ENCODE measurements at regions not wholly inside any gene's neighbourhood (a gene's known extent, or its start where the extent isn't known, plus 50 kb on each side); places are given as distances from the start of the nearest gene placed in this dataset.
"Not testable (repeated sequence)": the region's sequence is repeated elsewhere in the genome, so short reads cannot be mapped to it uniquely, and the experiment has no call there.

GRCh38 chr3:117047951-117048705, 338.5 kb downstream of the TUSC7 start:
- no peak overlapping the region for H3K27ac ChIP-seq (ENCODE audit: low read length)
- H3K4me3 ChIP-seq (ENCODE audit: low read length), result no peak overlapping the region
- no peaks in the 10 kb centered on the region for H4K20me1 ChIP-seq (ENCODE audit: insufficient read depth, low read length)
- H3K9me2 ChIP-seq (replicated peaks; ENCODE audit: insufficient read depth, low read length), result no peaks in the 10 kb centered on the region
- H3K27me3 ChIP-seq (replicated peaks; ENCODE audit: insufficient read depth, low read length), result no peaks in the 10 kb centered on the region
- no peaks in the 10 kb centered on the region for H3F3A ChIP-seq (ENCODE audit: insufficient read depth, low read length)
- H3K4me1 ChIP-seq (ENCODE audit: low read length), result no peaks in the 10 kb centered on the region
- DNase-seq, result no peak
- no peak for TF ChIP-seq EZH2 (optimal IDR thresholded peaks at IDR 0.05; ENCODE audit: low read depth, low read length)
- H2AFZ ChIP-seq (ENCODE audit: low read length), result no peak overlapping the region
- H3K79me2 ChIP-seq (ENCODE audit: low read length), result no peaks in the 10 kb centered on the region
- H3K9ac ChIP-seq (ENCODE audit: low read length), result no peak overlapping the region
- H3K9me3 ChIP-seq (replicated peaks; ENCODE audit: insufficient read depth, low read length), result no peaks in the 10 kb centered on the region
- no peaks in the 10 kb centered on the region for H3K36me3 ChIP-seq (replicated peaks; ENCODE audit: insufficient read depth, low read length)
- H3K4me2 ChIP-seq (ENCODE audit: low read depth, low read length), result no peak overlapping the region

DNA sequence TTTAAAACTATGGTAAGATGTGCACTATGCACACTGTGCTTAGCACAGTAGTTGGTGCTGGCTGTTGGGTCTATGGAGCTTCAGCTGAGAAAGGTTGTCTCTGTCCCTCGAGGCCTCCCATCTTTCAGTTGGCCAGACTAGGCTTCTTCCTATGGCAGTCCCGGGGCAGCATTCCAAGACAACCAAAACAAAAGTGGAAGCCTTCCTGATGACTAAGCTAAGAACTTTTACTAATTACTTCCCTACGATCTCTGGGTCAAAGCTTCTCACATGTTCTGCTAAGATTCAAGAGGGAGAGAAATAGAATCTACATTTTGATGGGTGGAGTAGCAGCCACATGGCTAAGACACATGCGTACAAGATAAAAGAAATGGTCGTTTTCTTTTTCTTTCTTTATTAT, 342.8 kb downstream of the TUSC7 start:
- no peak for DNase-seq
- H4K20me1 ChIP-seq (ENCODE audit: insufficient read depth, low read length), result no peaks in the 10 kb centered on the region

DNA sequence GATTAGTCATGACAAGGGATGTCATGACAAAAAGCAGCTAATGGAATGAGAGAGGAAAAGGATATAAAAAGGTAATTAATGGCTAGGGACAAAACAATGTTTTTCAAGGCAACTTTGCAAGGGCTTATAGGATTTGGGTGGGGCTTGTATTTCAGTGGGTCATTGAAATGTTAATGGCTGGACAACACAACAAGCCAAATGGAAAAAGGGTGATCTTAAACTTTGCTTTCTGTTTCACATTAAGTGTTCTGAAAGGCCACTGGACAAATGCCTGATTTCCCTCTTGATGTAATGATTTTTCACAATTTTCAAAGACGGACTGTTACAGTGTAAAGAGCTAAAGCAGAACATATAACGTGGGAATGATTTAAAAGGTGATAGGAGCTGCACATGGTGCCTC, 345.0 kb downstream of the TUSC7 start:
- H3K27me3 ChIP-seq (replicated peaks; ENCODE audit: insufficient read depth, low read length), result no peaks in the 10 kb centered on the region
- no peaks in the 10 kb centered on the region for H3F3A ChIP-seq (ENCODE audit: insufficient read depth, low read length)
- no peaks in the 10 kb centered on the region for H3K79me2 ChIP-seq (ENCODE audit: low read length)
- no peak overlapping the region for H3K9ac ChIP-seq (ENCODE audit: low read length)
- no peaks in the 10 kb centered on the region for H3K36me3 ChIP-seq (replicated peaks; ENCODE audit: insufficient read depth, low read length)
- H2AFZ ChIP-seq (ENCODE audit: low read length), result no peak overlapping the region
- H3K4me1 ChIP-seq (ENCODE audit: low read length), result no peaks in the 10 kb centered on the region
- H3K27ac ChIP-seq (ENCODE audit: low read length), result no peak overlapping the region
- no peak overlapping the region for H3K4me2 ChIP-seq (ENCODE audit: low read depth, low read length)
- TF ChIP-seq EZH2 (optimal IDR thresholded peaks at IDR 0.05; ENCODE audit: low read depth, low read length), result no peak
- TF ChIP-seq, protein P1, sequence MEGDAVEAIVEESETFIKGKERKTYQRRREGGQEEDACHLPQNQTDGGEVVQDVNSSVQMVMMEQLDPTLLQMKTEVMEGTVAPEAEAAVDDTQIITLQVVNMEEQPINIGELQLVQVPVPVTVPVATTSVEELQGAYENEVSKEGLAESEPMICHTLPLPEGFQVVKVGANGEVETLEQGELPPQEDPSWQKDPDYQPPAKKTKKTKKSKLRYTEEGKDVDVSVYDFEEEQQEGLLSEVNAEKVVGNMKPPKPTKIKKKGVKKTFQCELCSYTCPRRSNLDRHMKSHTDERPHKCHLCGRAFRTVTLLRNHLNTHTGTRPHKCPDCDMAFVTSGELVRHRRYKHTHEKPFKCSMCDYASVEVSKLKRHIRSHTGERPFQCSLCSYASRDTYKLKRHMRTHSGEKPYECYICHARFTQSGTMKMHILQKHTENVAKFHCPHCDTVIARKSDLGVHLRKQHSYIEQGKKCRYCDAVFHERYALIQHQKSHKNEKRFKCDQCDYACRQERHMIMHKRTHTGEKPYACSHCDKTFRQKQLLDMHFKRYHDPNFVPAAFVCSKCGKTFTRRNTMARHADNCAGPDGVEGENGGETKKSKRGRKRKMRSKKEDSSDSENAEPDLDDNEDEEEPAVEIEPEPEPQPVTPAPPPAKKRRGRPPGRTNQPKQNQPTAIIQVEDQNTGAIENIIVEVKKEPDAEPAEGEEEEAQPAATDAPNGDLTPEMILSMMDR (IDR thresholded peaks at IDR 0.05; ENCODE audit: low read length), result no peak
- no peak for TF ChIP-seq EZH2phosphoT487 (IDR thresholded peaks at IDR 0.05; ENCODE audit: low read length)
- H3K9me2 ChIP-seq (replicated peaks; ENCODE audit: insufficient read depth, low read length), result no peaks in the 10 kb centered on the region
- H3K4me3 ChIP-seq (ENCODE audit: low read length), result no peak overlapping the region
- no peak for DNase-seq
- no peaks in the 10 kb centered on the region for H3K9me3 ChIP-seq (replicated peaks; ENCODE audit: insufficient read depth, low read length)
- no peaks in the 10 kb centered on the region for H4K20me1 ChIP-seq (ENCODE audit: insufficient read depth, low read length)

More for the DNA sequence above, 342.8 kb downstream of the TUSC7 start:
- no peak overlapping the region for H3K9ac ChIP-seq (ENCODE audit: low read length)
- no peak overlapping the region for H3K4me2 ChIP-seq (ENCODE audit: low read depth, low read length)
- H3K9me2 ChIP-seq (replicated peaks; ENCODE audit: insufficient read depth, low read length), result no peaks in the 10 kb centered on the region
- no peaks in the 10 kb centered on the region for H3K79me2 ChIP-seq (ENCODE audit: low read length)
- H3K36me3 ChIP-seq (replicated peaks; ENCODE audit: insufficient read depth, low read length), result no peaks in the 10 kb centered on the region
- H2AFZ ChIP-seq (ENCODE audit: low read length), result no peak overlapping the region
- H3K4me1 ChIP-seq (ENCODE audit: low read length), result no peaks in the 10 kb centered on the region
- no peak for TF ChIP-seq EZH2 (optimal IDR thresholded peaks at IDR 0.05; ENCODE audit: low read depth, low read length)
- TF ChIP-seq, protein P1 (IDR thresholded peaks at IDR 0.05; ENCODE audit: low read length), result no peak
- TF ChIP-seq EZH2phosphoT487 (IDR thresholded peaks at IDR 0.05; ENCODE audit: low read length), result no peak
- no peak overlapping the region for H3K4me3 ChIP-seq (ENCODE audit: low read length)
- H3K9me3 ChIP-seq (replicated peaks; ENCODE audit: insufficient read depth, low read length), result no peaks in the 10 kb centered on the region
- H3F3A ChIP-seq (ENCODE audit: insufficient read depth, low read length), result no peaks in the 10 kb centered on the region
- H3K27ac ChIP-seq (ENCODE audit: low read length), result no peak overlapping the region
- no peaks in the 10 kb centered on the region for H3K27me3 ChIP-seq (replicated peaks; ENCODE audit: insufficient read depth, low read length)

DNA sequence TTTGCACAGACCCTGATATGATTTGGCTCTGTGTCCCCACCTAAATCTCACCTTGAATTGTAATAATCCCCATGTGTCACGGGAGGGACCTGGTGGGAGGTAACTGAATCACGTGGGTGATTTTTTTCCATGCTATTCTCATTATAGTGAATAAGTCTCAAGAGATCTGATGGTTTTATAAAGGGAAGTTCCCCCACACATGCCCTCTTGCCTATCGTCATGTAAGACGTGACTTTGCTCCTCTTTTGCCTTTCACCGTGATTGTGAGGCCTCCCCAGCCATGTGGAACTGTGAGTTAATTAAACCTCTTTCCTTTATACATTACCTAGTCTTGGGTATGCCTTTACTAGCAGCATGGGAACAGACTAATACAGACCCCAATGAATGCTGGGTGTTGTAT, 347.4 kb downstream of the TUSC7 start:
- not testable (repeated sequence) for H3K27ac ChIP-seq (ENCODE audit: low read length); H3K4me2 ChIP-seq (ENCODE audit: low read depth, low read length); H3K4me1 ChIP-seq (ENCODE audit: low read length); DNase-seq; H3K4me3 ChIP-seq (ENCODE audit: low read length); H3K9me3 ChIP-seq (replicated peaks; ENCODE audit: insufficient read depth, low read length); H3K27me3 ChIP-seq (replicated peaks; ENCODE audit: insufficient read depth, low read length); H3F3A ChIP-seq (ENCODE audit: insufficient read depth, low read length); H4K20me1 ChIP-seq (ENCODE audit: insufficient read depth, low read length); H3K9me2 ChIP-seq (replicated peaks; ENCODE audit: insufficient read depth, low read length); H2AFZ ChIP-seq (ENCODE audit: low read length); H3K36me3 ChIP-seq (replicated peaks; ENCODE audit: insufficient read depth, low read length); H3K79me2 ChIP-seq (ENCODE audit: low read length); H3K9ac ChIP-seq (ENCODE audit: low read length)

Measured in MM.1S (cell line).